Upper lobe of right lung (tissue), 1 donor: ENCODE measurements at regions not wholly inside any gene's neighbourhood (a gene's known extent, or its start where the extent isn't known, plus 50 kb on each side); places are given as distances from the start of the nearest gene placed in this dataset.

Source experiments
- ATAC-seq: fragments of 200-7000 bp; cut with Tn5 transposase; one replicate; pipeline ENCODE4 v1.9.1; 2020; ENCODE audit warnings: mild to moderate bottlenecking, moderate library complexity
- DNase-seq: peaks from one replicate; pipeline ENCODE4 v3.0.0-alpha.2; 2020
- H3K27ac ChIP-seq: fragments of 200-600 bp; one replicate; pipeline ENCODE4 v1.8.0; 2022
- H3K27me3 ChIP-seq: fragments of 200-600 bp; one replicate; pipeline ENCODE4 v1.8.0; 2022; ENCODE audit warnings: mild to moderate bottlenecking
- H3K36me3 ChIP-seq: fragments of 200-600 bp; one replicate; pipeline ENCODE4 v1.8.0; 2022
- H3K4me1 ChIP-seq: fragments of 200-600 bp; one replicate; pipeline ENCODE4 v1.8.0; 2022
- H3K4me3 ChIP-seq: fragments of 200-600 bp; one replicate; pipeline ENCODE4 v1.8.0; 2022; ENCODE audit warnings: mild to moderate bottlenecking
- H3K9me3 ChIP-seq: fragments of 200-600 bp; one replicate; pipeline ENCODE4 v1.8.0; 2022
- CTCF ChIP-seq: fragments of 200-600 bp; IDR thresholded peaks from one replicate; pipeline ENCODE4 v1.8.0; 2022; ENCODE audit warnings: antibody characterized with exemption
- intact Hi-C: fragments of 100-400 bp; cut with DNase I; formaldehyde crosslinking; loops from one replicate; pipeline ENCODE4 v1.11.0; 2022
- donor health status: DM: no; HTN: yes; CAD: no; lungs with severe emphysema.

- DNase-seq (no peak), ATAC-seq (no peak)
- no peaks in the 10 kb centered on the region for H3K27me3 ChIP-seq
- peaks cover 5% of the 10 kb centered on the region for H3K4me1 ChIP-seq
- no peak overlapping the region for H3K4me3 ChIP-seq
- H3K36me3 ChIP-seq = no peaks in the 10 kb centered on the region
- no peaks in the 10 kb centered on the region for H3K9me3 ChIP-seq
- H3K27ac ChIP-seq = no peak overlapping the region
- no peak for TF ChIP-seq CTCF
- intact Hi-C loops = no loop called here
These were observed 205.2 kb upstream of the ZNF608 start for GRCh38 chr5:124951661-124952060.

GRCh38 chr5:124952079-124952478 is 205.6 kb upstream of the ZNF608 start:
- no peak for TF ChIP-seq CTCF
- no peaks in the 10 kb centered on the region for H3K27me3 ChIP-seq
- H3K4me1 ChIP-seq = peaks cover 5% of the 10 kb centered on the region
- H3K36me3 ChIP-seq = no peaks in the 10 kb centered on the region
- DNase-seq = no peak
- ATAC-seq = no peak
- no peaks in the 10 kb centered on the region for H3K9me3 ChIP-seq
- H3K4me3 ChIP-seq = no peak overlapping the region
- intact Hi-C loops = no loop called here
- H3K27ac ChIP-seq = no peak overlapping the region

GRCh38 chr5:124952566-124952965 is 206.1 kb upstream of the ZNF608 start:
- intact Hi-C loops = no loop called here
- Histone ChIP-seq H3K4me1 (peaks cover 5% of the 10 kb centered on the region), H3K27me3 (no peaks in the 10 kb centered on the region), H3K4me3 (no peak overlapping the region), H3K36me3 (no peaks in the 10 kb centered on the region), H3K9me3 (no peaks in the 10 kb centered on the region), H3K27ac (no peak overlapping the region)
- no peak for ATAC-seq
- TF ChIP-seq CTCF = no peak
- DNase-seq = no peak

- no peak for ATAC-seq
- Histone ChIP-seq H3K4me3 (no peak overlapping the region), H3K9me3 (no peaks in the 10 kb centered on the region), H3K36me3 (no peaks in the 10 kb centered on the region), H3K27ac (no peak overlapping the region), H3K4me1 (no peaks in the 10 kb centered on the region), H3K27me3 (no peaks in the 10 kb centered on the region)
- TF ChIP-seq CTCF = no peak
- intact Hi-C loops = no loop called here
- no peak for DNase-seq
These were observed 208.3 kb upstream of the ZNF608 start for GRCh38 chr5:124954784-124955183.

GRCh38 chr5:124956471-124957029 is 210.1 kb upstream of the ZNF608 start:
- intact Hi-C loops = no loop called here
- no peak for TF ChIP-seq CTCF
- ATAC-seq (no peak), DNase-seq (no peak)
- Histone ChIP-seq H3K27ac (no peak overlapping the region), H3K4me3 (no peak overlapping the region), H3K4me1 (no peaks in the 10 kb centered on the region), H3K36me3 (no peaks in the 10 kb centered on the region), H3K27me3 (no peaks in the 10 kb centered on the region), H3K9me3 (no peaks in the 10 kb centered on the region)

- Histone ChIP-seq H3K4me1 (no peaks in the 10 kb centered on the region), H3K4me3 (no peak overlapping the region), H3K27me3 (no peaks in the 10 kb centered on the region), H3K27ac (no peak overlapping the region), H3K9me3 (no peaks in the 10 kb centered on the region), H3K36me3 (no peaks in the 10 kb centered on the region)
- intact Hi-C loops = no loop called here
- TF ChIP-seq CTCF = no peak
- DNase-seq = no peak
- ATAC-seq = no peak
These were observed 210.6 kb upstream of the ZNF608 start for GRCh38 chr5:124957063-124957462.
